NCI-H446 treated with DMSO at 0.1 percent for 48 hours (cell line): ENCODE measurements at regions not wholly inside any gene's neighbourhood (a gene's known extent, or its start where the extent isn't known, plus 50 kb on each side); places are given as distances from the start of the nearest gene placed in this dataset.
"Not testable (repeated sequence)": the region's sequence is repeated elsewhere in the genome, so short reads cannot be mapped to it uniquely, and the experiment has no call there.

Experiments used
- DNase-seq: peaks from one replicate; lab custom pipeline; 2025; lab: John Stamatoyannopoulos, UW

DNA sequence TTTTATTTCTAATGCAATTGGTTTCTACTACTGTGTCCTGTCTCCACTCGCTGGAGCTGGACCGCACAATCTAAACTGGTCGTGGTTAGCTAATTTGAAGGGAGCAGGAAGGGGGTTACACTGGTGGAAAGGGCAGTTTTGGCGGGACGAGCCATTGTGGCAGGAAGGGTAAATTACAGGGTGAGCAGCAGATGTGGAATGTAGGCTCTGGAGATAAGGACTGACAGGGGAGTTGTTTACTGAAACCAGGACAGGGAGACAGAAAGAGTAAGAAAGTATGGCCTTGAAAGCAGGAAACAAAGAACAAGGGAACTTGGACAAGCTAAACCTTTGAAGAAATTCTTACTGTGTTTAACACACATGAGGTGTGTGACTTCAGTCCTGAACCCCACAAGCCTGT lies 147.8 kb downstream of the ATXN7L3B start:
- no peak for DNase-seq

DNA sequence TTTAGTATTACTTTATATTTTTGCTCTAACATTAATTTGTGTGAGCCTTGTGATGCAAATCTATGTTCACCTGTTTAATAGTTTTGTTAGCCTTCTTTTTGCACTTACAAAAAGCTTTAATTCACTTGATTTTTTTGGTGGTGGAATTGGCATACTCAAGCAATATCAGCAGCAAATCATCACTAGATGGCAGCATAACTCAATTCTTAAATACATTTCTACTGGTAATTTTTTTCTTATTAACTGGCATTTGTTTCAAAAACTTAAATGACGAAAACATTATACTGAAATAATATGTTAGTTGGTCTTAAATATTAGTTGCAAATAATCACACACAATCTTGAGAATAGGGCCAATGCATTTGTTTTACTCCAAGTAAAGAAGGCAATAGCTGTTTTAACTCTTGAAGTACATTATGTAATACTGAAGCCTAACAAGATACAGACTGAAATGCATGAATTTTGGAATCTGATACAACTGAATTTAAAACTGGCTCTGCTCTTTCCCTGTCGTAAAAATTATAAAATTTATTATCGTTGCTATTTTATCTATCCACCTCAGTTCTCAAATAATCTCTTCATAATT lies 151.5 kb downstream of the ATXN7L3B start:
- DNase-seq, result peak; percentile 31

DNA sequence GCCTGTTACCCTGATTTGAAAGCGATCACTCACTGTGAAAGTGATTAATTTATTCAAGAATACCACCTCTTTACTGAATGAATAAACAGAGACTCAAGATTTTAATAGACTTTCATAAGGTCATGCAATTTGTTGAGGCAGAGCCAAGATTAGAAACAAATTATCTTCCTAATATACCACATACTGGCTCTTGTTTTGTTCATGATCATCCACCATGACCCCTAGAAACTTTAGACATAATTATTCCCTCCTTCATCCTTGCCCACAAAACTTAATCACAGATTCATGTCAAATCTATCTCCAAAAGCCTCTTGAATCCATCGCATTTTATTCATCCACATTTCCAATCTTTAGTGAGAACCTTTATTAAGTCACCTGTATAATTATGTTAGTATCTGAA lies 152.3 kb downstream of the ATXN7L3B start:
- no peak for DNase-seq

DNA sequence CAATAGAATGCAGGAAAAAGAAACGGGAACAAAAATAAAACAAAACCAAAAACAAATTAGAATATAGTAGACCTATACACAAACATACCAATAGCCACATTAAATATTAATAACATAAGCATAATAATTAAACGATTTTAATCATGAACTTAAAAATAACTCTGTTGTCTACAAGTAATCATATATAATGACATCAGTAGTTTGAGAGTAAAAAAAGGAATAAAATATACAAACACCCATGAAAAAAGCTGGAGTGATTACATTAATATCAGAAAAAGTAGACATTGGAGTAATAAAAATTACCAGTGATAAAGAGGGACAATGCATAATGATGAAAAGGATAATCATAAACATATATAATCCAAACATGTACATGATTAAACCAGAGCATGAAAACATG lies 181.8 kb downstream of the ATXN7L3B start:
- no peak for DNase-seq

DNA sequence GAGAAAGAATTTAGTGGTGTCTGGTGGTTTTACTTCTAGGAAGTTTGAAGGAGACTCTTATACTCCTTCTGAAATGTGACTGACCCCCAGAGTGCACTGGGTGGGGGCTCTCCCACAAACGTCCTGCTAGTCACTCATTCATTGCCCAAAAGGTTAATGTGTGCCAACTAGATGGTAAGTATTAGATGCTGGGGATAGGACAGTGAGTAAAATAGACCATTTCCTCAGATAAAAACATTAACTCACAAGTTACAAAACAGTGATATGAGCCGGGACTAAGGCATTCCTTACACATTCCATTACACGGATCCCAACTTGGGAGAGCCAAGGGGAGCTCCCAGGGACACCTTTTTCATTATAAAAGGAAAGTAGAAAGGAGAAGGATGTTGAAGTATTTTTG lies 185.1 kb downstream of the ATXN7L3B start:
- no peak for DNase-seq

DNA sequence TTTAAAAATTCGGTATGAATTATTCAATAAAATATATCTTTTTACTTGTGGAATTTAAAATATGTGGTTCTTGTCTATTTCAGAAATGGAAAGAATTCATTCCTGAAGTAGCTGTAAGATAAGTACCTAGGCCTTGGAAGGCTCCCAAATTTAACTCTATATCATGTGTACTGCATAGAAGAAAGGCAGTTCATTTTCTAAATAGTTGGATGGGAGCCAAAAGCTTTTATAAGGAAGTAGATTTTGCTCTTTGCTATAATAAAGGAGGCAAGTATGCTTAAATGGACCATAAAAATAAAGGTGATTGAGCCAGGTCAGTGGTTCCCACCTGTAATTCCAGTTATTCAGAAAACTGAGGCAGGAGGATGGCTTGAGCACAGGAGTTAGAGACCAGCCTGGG lies 187.5 kb downstream of the ATXN7L3B start:
- peak; percentile 12 for DNase-seq

DNA sequence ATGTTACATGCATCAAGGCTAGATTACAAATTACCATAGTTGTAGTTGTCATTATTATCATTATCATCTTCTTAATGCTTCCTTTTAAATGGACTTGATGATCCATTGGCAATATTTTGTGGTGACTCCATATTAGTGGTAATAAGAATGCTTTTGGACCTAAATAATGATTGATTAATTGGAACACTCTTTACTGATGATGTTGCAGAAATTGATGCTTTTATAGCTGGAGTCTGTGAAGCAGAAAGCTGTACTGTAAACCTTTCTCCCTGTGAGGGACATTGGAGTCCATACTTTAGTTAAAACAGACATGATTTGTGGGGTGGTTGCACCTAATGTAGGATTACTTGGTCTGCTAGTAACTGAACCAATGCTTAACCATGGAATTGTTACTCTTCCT lies 190.4 kb downstream of the ATXN7L3B start:
- DNase-seq, result no peak

DNA sequence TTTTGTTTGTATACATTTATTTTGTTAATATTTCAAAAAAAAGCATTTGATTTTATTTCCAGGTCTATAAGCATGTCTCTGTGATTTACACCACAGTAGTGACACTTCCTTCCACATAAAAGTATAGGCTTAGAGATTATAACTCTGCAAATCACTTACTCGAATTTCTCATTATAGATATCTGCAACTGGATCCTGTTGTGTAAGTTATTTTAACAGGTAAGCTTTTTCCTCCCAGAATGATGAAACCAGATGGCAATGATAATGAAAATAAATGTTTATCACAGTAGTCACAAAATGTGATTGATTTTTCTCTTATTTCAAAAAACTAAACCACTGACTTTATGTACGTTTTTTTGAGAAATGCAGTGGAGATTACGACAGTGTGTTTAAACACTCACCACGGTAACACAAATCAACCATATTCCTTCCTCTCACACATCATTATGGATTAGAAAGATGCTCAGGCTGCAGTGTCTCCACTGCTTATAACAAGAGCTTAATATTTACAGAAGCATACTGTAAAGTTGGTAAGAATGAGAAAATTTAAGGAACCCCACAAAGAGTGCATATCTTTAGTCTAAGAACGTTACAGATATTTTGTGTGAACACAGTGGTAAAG lies 194.6 kb downstream of the ATXN7L3B start:
- DNase-seq, result no peak

DNA sequence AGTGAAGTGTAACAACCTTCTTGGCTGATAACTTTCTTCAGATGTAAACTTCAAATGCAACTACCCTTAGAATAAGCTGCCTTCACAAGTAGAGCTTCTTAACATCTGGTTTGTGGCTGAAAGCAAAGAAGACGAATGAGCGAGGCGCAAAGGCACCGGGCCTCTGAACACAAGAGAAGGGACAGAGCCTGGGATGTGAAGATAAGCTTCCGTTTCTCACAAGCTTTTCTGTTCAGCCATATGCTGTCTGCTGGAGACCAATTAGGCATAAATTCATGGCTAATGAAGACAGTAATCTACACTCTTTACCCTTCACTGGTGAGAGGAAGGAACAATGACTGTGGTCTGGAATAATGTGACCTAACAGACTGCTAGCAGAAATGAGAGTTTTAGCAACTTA lies 195.2 kb downstream of the ATXN7L3B start:
- no peak for DNase-seq

DNA sequence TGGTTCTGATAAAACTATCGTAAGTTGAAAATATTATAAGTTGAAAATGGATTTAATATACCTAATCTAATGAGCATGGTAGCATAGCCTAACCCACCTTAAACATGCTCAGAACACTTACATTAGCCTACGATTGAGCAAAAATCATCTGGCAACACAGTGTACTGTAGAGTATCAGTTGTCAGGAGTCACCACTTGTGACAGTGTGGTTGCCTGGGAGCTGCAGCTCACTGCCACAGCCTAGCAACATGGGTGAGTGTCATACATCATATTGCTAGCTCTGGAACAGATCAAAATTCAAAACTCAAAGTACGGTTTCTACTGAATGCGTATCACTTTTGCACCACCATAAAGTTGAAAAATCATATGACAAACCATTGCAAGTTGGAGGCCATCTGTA lies 203.5 kb downstream of the ATXN7L3B start:
- no peak for DNase-seq

DNA sequence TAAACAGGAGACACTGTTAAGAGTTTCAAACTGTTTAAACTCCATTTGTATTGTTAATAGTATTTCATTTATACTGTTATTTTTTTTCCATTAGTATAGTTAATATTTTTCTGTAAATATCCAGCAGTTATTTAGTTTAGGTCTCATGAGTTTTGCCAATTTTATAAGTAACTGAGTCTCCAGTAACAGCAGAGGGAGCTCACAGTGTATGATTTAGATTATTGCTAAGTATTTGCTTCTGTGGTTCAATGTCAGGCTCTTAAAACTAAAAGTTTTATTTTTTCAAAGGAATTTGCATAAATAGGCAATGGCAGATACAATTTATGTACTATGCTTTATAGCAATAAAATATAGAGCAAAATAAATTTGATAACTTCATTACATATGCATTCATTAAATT lies 209.7 kb downstream of the ATXN7L3B start:
- peak; percentile 47 for DNase-seq

DNA sequence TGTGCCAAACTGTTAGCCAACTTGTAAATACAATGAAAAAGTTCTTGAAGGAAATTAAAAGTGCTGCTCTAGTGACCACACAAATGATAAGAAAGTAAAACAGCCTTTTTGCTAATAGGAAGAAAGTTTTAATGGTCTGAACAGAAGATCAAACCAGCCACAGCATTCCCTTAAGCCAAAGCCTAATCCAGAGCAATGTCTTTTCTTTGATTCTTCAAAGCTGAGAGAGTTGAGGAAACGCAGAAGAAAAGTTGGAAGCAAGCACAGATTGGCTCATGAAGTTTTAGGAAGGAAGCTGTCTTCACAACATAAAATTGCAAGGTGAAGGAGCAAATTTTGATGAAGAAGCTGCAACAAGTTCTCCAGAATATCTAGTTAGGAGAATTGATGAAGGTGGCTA lies 213.8 kb downstream of the ATXN7L3B start:
- no peak for DNase-seq

DNA sequence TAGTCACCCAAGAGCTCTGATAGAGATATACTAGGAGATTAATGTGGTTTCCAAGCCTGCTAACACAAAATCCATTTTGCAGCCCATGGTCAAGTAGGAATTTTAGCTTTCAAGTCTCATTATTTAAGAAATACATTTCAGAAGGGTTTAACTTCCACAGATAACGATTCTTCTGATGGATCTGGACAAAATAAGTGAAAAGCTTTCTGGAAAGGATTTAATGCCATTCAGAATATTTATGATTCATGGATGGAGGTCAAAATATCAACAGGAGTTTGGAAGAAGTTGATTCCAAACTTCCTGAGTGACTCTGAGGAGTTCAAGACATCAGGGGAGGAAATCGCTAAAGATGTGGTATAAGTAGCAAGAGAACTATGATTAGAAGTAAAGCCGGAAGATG lies 214.6 kb downstream of the ATXN7L3B start:
- DNase-seq, result no peak

DNA sequence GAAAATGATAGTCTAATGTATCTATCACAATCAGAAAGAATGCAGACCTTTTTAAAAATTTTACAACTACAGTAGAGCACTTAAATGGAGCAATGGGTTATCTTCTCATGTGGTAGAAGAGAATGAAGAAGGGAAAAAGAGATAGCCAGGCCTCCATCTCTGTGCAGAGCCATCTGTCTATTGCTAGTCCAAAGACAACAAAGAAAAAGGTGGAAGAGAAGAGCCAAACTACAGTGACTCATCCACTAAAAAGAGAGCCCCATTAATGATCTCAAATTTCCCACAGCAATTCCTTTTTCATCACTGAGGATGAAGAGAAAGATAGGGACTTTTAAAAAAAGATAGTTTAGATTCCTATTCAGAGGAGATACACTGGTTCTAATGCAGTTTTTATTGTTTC lies 232.9 kb downstream of the ATXN7L3B start:
- peak; percentile 54 for DNase-seq

DNA sequence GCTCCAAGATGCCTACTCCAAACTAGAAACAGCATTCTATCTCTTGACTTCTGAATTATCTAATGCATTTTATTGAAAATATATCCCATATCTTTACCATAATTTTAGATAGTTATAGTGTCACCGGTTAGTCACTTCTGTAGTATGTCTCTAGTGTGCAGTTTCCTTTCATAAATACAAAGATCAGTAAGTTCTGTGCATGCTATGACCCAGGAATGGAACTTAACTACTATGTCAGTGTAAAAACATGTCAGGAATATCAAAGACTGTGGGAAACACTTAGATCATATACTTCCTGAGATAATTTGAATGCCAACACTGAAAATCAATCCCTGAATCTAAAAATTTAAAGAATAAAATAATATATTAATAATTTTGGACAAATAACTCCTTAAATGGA lies 237.6 kb downstream of the ATXN7L3B start:
- no peak for DNase-seq

DNA sequence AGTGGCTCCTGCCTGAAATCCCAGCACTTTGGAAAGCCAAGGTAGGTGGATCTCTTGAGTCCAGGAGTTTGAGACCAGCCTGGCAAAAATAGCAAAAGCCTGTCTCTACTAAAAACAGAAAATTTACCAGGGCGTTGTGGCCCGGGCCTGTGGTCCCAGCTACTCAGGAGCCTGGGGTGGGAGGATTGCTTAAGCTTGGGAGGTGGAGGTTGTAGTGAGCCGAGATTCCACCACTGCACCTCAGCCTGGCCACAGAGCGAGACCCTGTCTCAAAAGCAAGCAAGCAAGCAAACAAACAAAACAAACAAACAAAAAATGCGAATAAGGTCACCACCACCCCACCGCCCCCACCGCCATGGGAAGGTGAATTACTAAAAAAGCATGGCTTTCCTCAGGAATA lies 238.7 kb downstream of the ATXN7L3B start:
- DNase-seq, result no peak

DNA sequence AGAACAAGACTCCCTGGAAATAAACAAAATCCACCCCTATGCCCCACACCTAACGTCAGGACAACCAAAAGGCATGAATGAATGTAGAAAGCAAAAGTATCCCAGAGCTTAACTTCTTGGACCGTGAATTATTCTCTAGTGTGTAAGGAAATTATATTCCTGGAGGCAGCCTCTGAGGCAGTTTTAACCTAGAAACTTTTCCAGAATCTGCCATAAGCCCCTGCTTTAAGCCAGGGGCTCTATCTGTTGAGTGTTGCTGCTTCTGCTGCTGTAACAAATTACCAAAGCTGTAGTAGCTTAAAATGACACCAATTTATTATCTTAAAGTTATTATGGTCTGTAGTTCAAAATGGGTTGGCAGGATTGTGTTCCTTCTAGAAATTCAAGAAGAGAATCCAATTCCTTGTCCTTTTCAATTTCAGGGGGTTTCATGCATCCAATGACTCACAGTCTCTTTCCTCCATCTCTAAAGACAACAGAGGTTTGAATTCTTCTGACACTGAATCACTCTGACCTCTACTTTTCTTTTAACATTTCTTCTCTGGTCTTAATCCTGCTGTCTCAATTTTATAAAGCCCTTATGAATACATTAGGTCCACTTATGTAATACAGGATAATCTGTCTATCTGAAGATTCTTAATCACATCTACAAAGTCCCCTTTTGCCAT lies 242.7 kb downstream of the ATXN7L3B start:
- no peak for DNase-seq

DNA sequence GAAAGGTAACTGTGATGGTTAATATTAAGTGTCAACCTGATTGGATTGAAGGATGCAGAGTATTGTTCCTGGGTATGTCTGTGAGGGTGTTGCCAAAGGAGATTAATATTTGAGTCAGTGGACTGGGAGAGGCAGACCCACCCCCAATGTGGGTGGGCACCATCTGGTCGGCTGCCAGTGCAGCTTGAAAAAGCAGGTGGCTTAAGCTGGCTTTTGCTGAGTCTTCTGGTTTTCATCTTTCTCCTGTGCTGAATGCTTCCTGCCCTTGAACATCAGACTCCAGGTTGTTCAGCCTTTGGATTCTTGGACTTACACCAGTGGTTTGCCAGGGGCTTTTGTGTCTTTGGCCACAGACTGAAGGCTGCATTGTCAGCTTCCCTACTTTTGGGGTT lies 243.2 kb downstream of the ATXN7L3B start:
- DNase-seq, result not testable (repeated sequence)

DNA sequence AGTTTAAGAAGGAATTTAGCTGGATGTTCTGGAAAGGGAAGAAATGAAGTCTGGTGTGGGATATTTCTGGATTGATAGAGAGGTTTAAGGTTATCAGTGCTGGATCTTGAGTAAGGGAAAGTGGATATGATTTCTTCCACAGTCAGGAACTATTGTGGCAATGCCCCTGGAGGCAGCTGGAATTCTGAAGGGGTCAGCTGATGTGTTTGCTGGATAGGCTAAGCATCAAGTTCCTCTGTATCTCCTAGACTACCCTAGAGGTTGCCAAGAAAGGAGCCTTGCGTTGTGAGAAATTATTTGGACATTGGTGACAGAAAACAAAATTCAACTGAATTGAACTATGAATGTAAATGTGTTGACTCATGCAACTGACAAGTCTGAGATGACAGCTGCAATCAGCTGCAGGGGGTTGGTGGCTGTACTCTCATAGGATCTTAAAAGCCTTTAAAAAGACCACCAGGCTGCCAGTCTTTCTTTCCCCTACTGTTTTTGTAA lies 244.4 kb downstream of the ATXN7L3B start:
- no peak for DNase-seq

DNA sequence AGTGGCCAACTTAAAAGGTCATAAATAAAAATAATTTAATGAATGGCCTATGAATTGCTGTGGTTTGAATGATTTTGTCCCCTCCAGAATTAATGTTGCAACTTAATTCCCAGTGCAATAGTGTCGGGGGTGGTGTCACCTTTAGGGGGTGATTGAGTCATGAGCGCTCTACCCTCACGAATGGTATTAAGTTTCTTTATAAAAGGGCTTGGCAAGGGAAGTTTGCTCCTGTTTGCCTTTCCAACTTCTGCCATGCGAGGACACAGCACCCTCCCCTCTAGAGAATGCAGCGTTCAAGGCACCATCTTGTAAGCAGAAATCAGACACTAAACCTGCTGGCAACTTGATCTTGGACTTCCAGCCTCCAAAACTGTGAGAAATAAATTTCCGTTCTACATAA lies 253.3 kb downstream of the ATXN7L3B start:
- no peak for DNase-seq

DNA sequence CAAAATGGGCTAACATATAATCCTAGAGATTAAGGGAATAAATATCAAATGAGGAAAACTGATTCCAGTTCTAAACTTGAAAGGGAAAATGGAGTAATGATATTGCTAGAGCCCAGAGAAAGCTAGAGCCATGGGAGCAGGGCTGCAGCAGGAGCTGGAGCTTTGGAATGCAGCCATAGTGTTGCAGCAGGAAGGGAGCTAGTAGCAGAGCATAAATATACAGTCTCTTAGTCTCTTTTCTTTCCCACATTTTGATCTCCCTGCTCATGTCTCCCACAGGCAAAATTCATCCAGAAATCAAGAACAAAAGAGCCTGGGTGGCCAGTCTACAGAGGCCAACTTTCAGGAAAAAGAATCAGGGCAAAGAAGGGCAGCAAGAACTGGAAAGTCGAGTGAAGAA lies 253.7 kb downstream of the ATXN7L3B start:
- no peak for DNase-seq

DNA sequence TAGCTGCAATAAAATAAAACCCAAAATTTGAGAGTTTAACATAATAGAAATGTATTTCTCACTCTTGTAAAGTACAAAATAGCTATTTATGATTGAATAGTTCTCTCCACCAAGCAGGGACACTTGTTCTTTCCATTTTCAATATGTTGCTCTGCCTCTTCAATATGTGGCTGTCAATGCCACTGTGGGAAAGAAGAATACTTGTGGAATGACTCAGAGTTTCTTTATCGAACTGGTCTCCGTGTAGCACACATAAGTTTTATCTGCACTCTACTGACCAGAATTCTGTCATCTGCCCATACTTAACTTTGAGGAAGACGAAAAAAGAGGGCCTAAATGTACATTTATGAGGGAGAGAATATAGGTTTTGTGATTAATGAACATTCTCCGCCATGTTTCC lies 256.9 kb downstream of the ATXN7L3B start:
- DNase-seq, result no peak

DNA sequence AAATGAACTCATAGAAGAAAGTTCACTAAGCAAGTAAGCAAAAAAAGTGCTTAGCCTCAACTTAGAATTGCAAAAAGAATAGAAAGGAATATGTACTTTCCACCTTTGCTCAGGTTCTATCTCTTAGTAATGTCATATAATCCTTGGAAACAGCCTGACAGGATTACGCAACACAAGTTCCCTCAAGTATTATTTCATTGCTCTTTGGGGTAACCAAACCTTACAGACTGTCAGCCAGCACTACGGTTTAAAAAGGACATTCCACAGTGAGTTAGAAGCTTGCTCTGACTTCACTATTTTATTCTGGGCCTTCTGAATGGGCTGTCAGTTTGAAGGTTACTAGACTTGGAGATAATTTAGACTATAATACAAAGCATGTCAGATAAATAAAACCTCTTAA lies 264.0 kb downstream of the ATXN7L3B start:
- DNase-seq, result no peak
